HCT116 (cell line): ENCODE measurements at regions not wholly inside any gene's neighbourhood (a gene's known extent, or its start where the extent isn't known, plus 50 kb on each side); places are given as distances from the start of the nearest gene placed in this dataset.

Experiments
- ATF3 ChIP-seq: IDR thresholded peaks from 2 replicates; pipeline ENCODE4 v1.6.1; 2012
- CBX3 ChIP-seq: IDR thresholded peaks from 2 replicates; pipeline ENCODE4 v1.6.1; 2012; ENCODE audit warnings: low read depth
- CEBPB ChIP-seq: IDR thresholded peaks from 2 replicates; pipeline ENCODE4 v1.6.1; 2012; ENCODE audit warnings: low read depth
- CTCF ChIP-seq, 3 experiments: fragments of 200-600 bp in 1 of 3; sonication (generic) in 1 of 3; IDR thresholded peaks in 2 of 3; conservative IDR thresholded peaks in 1 of 3; 2 replicates each; pipeline ENCODE4 v1.5.1; 2012 to 2017; ENCODE audit warnings: low read depth in 2 of 3, low read length in 2 of 3, antibody characterized with exemption in 1 of 3, borderline replicate concordance in 1 of 3, control low read depth in 1 of 3, mild to moderate bottlenecking in 1 of 3, mixed read lengths in 1 of 3, mixed run types in 1 of 3, moderate library complexity in 1 of 3; ENCODE audit not compliant: insufficient read depth in 1 of 3
- ELF1 ChIP-seq: IDR thresholded peaks from 2 replicates; pipeline ENCODE4 v1.6.1; 2012; ENCODE audit warnings: low read depth, borderline replicate concordance
- FOSL1 ChIP-seq: IDR thresholded peaks from 2 replicates; pipeline ENCODE4 v1.6.1; 2012; ENCODE audit warnings: low read depth
- MAX ChIP-seq: IDR thresholded peaks from 2 replicates; pipeline ENCODE4 v1.6.1; 2012
- POLR2A ChIP-seq: IDR thresholded peaks from 2 replicates; pipeline ENCODE4 v1.7.0; 2011; ENCODE audit warnings: borderline replicate concordance; ENCODE audit not compliant: insufficient read depth, insufficient read length; ENCODE audit errors: extremely low read depth
- POLR2AphosphoS5 ChIP-seq: IDR thresholded peaks from 2 replicates; pipeline ENCODE4 v1.6.1; 2011; ENCODE audit warnings: mild to moderate bottlenecking, low read depth, low read length, moderate library complexity
- RAD21 ChIP-seq: IDR thresholded peaks from 2 replicates; pipeline ENCODE4 v1.6.1; 2012; ENCODE audit warnings: low read depth, mild to moderate bottlenecking
- REST ChIP-seq: IDR thresholded peaks from 2 replicates; pipeline ENCODE4 v1.6.1; 2012; ENCODE audit warnings: low read depth
- SIN3A ChIP-seq: IDR thresholded peaks from 2 replicates; pipeline ENCODE4 v1.6.1; 2012; ENCODE audit warnings: low read depth
- TCF7L2 ChIP-seq: IDR thresholded peaks from 2 replicates; pipeline ENCODE4 v1.7.0; 2011; ENCODE audit warnings: borderline replicate concordance, inconsistent platforms; ENCODE audit not compliant: insufficient read depth, insufficient read length; ENCODE audit errors: extremely low read depth
- ZNF274 ChIP-seq: fragments of 200-500 bp; sonication (Bioruptor generic); IDR thresholded peaks from 2 replicates; pipeline ENCODE4 v1.6.1; 2014; ENCODE audit warnings: mild to moderate bottlenecking, low read depth, low read length, inconsistent platforms

- TF ChIP-seq POLR2A = no peak
- no peak for TF ChIP-seq POLR2AphosphoS5
- TF ChIP-seq CTCF (IDR thresholded peaks at IDR 0.05 in 2 of 3, conservative IDR thresholded peaks at IDR 0.05 in 1 of 3; ENCODE audit: borderline replicate concordance in 1 of 3, insufficient read depth in 1 of 3, low read depth in 2 of 3, low read length in 2 of 3) = no peak
- no peak for TF ChIP-seq TCF7L2
- no peak for TF ChIP-seq CEBPB
- no peak for TF ChIP-seq RAD21
- no peak for TF ChIP-seq MAX
- no peak for TF ChIP-seq FOSL1
- TF ChIP-seq ELF1 = no peak
- TF ChIP-seq ZNF274 = no peak
- TF ChIP-seq REST = no peak
- no peak for TF ChIP-seq ATF3
- TF ChIP-seq CBX3 = no peak
- no peak for TF ChIP-seq SIN3A
These were observed 244.0 kb downstream of the SNAPC1 start for GRCh38 chr14:62006116-62006731.
